ENCODE measurements at regions not wholly inside any gene's neighbourhood (a gene's known extent, or its start where the extent isn't known, plus 50 kb on each side); places are given as distances from the start of the nearest gene placed in this dataset.

- Histone ChIP-seq H3K9me3 (replicated peaks; ENCODE audit: control insufficient read depth, insufficient read depth, low read length) (no peaks in the 10 kb centered on the region), H3K79me2 (ENCODE audit: control insufficient read depth, insufficient read depth, low read length) (no peaks in the 10 kb centered on the region), H3K9me1 (replicated peaks; ENCODE audit: control insufficient read depth, extremely low read depth, insufficient read depth, low read length) (no peaks in the 10 kb centered on the region), H3K4me1 (ENCODE audit: control insufficient read depth, extremely low read depth, insufficient read depth, low read length) (no peaks in the 10 kb centered on the region), H3K27ac (ENCODE audit: insufficient read depth, low read depth, low read length) (no peak overlapping the region), H3K9ac (replicated peaks; ENCODE audit: extremely low read depth, insufficient read depth, low read length) (no peak overlapping the region), H3K4me2 (ENCODE audit: insufficient read depth, low read length) (no peak overlapping the region), H4K20me1 (replicated peaks; ENCODE audit: control insufficient read depth, extremely low read depth, insufficient read depth, low read length) (no peaks in the 10 kb centered on the region), H3K27me3 (ENCODE audit: control insufficient read depth in 2 of 2, insufficient read depth in 2 of 2, low read length in 2 of 2) (no peaks in the 10 kb centered on the region), H2AFZ (ENCODE audit: low read depth, low read length) (no peak overlapping the region), H3K4me3 (replicated peaks in 1 of 3; ENCODE audit: insufficient read depth in 1 of 3, low read depth in 1 of 3, low read length in 3 of 3) (no peak overlapping the region), H3K36me3 (ENCODE audit: control insufficient read depth in 2 of 2, extremely low read depth in 1 of 2, insufficient read depth in 2 of 2, low read length in 2 of 2) (no peaks in the 10 kb centered on the region)
- dilution Hi-C loops (cut with MboI; ENCODE audit: extremely low pct_ligation_motif_present, low sequenced_read_pairs) (no loop called here), intact Hi-C loops (cut with micrococcal nuclease) (no loop called here)
- DNase-seq (ENCODE audit: low read depth, low spot score) (no peak), FAIRE-seq (no peak)
- POLR2A ChIA-PET: no interaction called here
- CTCF ChIA-PET: no interaction called here
- no TSS peak for BruUV-seq (replicated peaks)
- TF ChIP-seq POLR2AphosphoS5 (IDR thresholded peaks at IDR 0.05; ENCODE audit: insufficient read depth, low read depth, low read length) (no peak), MAX (IDR thresholded peaks at IDR 0.05; ENCODE audit: insufficient read depth, insufficient read length) (no peak), GATA2 (IDR thresholded peaks at IDR 0.05; ENCODE audit: insufficient read depth, insufficient read length, low read depth, low read length) (no peak), MYC (IDR thresholded peaks at IDR 0.05; ENCODE audit: low read depth, low read length) (no peak)
Observed at GRCh38 chr12:125286005-125286727, 220.9 kb downstream of the AACS start.

GRCh38 chr12:125287155-125287847 lies 222.1 kb downstream of the AACS start:
- Histone ChIP-seq H3K27me3 (ENCODE audit: control insufficient read depth in 2 of 2, insufficient read depth in 2 of 2, low read length in 2 of 2) (no peaks in the 10 kb centered on the region), H3K4me3 (replicated peaks in 1 of 3; ENCODE audit: insufficient read depth in 1 of 3, low read depth in 1 of 3, low read length in 3 of 3) (no peak overlapping the region), H3K9me3 (replicated peaks; ENCODE audit: control insufficient read depth, insufficient read depth, low read length) (no peaks in the 10 kb centered on the region), H4K20me1 (replicated peaks; ENCODE audit: control insufficient read depth, extremely low read depth, insufficient read depth, low read length) (no peaks in the 10 kb centered on the region), H3K27ac (ENCODE audit: insufficient read depth, low read depth, low read length) (no peak overlapping the region), H3K4me2 (ENCODE audit: insufficient read depth, low read length) (no peak overlapping the region), H3K9ac (replicated peaks; ENCODE audit: extremely low read depth, insufficient read depth, low read length) (no peak overlapping the region), H3K36me3 (ENCODE audit: control insufficient read depth in 2 of 2, extremely low read depth in 1 of 2, insufficient read depth in 2 of 2, low read length in 2 of 2) (no peaks in the 10 kb centered on the region), H3K4me1 (ENCODE audit: control insufficient read depth, extremely low read depth, insufficient read depth, low read length) (no peaks in the 10 kb centered on the region), H3K79me2 (ENCODE audit: control insufficient read depth, insufficient read depth, low read length) (no peaks in the 10 kb centered on the region), H3K9me1 (replicated peaks; ENCODE audit: control insufficient read depth, extremely low read depth, insufficient read depth, low read length) (no peaks in the 10 kb centered on the region), H2AFZ (ENCODE audit: low read depth, low read length) (no peak overlapping the region)
- dilution Hi-C loops (cut with MboI; ENCODE audit: extremely low pct_ligation_motif_present, low sequenced_read_pairs) (no loop called here), intact Hi-C loops (cut with micrococcal nuclease) (no loop called here)
- POLR2A ChIA-PET: no interaction called here
- TF ChIP-seq CTCF (IDR thresholded peaks at IDR 0.05; ENCODE audit: extremely low read depth in 1 of 2, insufficient read depth in 1 of 2, low read depth in 1 of 2, low read length in 2 of 2): no peak
- TF ChIP-seq GATA2 (IDR thresholded peaks at IDR 0.05; ENCODE audit: insufficient read depth, insufficient read length, low read depth, low read length): no peak
- TF ChIP-seq MYC (IDR thresholded peaks at IDR 0.05; ENCODE audit: low read depth, low read length): no peak
- no peak for TF ChIP-seq POLR2AphosphoS5 (IDR thresholded peaks at IDR 0.05; ENCODE audit: insufficient read depth, low read depth, low read length)
- TF ChIP-seq FOS (IDR thresholded peaks at IDR 0.05; ENCODE audit: borderline replicate concordance, insufficient read depth, low read length): no peak
- TF ChIP-seq POLR2A (IDR thresholded peaks at IDR 0.05; ENCODE audit: low read depth, low read length): no peak
- no peak for TF ChIP-seq MAX (IDR thresholded peaks at IDR 0.05; ENCODE audit: insufficient read depth, insufficient read length)
- TF ChIP-seq EZH2 (IDR thresholded peaks at IDR 0.05; ENCODE audit: borderline replicate concordance, low read depth, low read length, severe bottlenecking): no peak
- no peak for TF ChIP-seq JUN (IDR thresholded peaks at IDR 0.05; ENCODE audit: borderline replicate concordance, insufficient read depth, insufficient read length, low read depth)
- FAIRE-seq: no peak
- CTCF ChIA-PET: no interaction called here
- DNase-seq (ENCODE audit: low read depth, low spot score): no peak
- BruUV-seq (replicated peaks): no TSS peak

Data from endothelial cell of umbilical vein (primary cell).